ENCODE measurements at regions not wholly inside any gene's neighbourhood (a gene's known extent, or its start where the extent isn't known, plus 50 kb on each side); places are given as distances from the start of the nearest gene placed in this dataset.
"Not testable (repeated sequence)": the region's sequence is repeated elsewhere in the genome, so short reads cannot be mapped to it uniquely, and the experiment has no call there.

GRCh38 chr21:6138244-6139136 is 4382.9 kb upstream of the TPTE start:
- TF ChIP-seq EZH2phosphoT487 (IDR thresholded peaks at IDR 0.05; ENCODE audit: low read depth); CTCF (IDR thresholded peaks at IDR 0.05; ENCODE audit: low read depth, low read length): not testable (repeated sequence)

All from OCI-LY3 (cell line).